GM18519 (cell line): ENCODE measurements at regions not wholly inside any gene's neighbourhood (a gene's known extent, or its start where the extent isn't known, plus 50 kb on each side); places are given as distances from the start of the nearest gene placed in this dataset.

ENCODE experiments used
- ATAC-seq: cut with Tn5 transposase; IDR thresholded peaks from one replicate; pipeline ENCODE4 v1.9.1; 2021; ENCODE audit warnings: mild to moderate bottlenecking, moderate library complexity; ENCODE audit not compliant: unreplicated experiment, low FRiP score

DNA sequence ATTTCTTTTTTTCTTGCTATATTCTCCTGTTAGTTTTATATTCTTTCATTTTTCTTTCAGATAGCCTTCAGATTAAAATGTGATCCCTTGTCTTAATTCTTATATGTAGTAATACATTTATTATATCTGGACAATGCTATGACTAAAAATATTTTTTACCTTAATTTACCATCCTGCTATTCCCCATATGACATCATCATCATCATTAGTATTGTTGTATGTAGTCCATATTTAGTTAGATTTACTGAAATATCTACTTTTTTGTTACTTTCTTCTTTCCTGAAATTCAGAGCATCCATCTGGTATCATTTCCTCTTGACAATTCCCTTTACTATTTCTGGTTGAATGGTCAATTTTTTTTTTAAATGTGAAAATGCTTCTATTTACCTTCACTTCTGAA lies 951.6 kb upstream of the POU3F3 start:
- no peak for ATAC-seq

DNA sequence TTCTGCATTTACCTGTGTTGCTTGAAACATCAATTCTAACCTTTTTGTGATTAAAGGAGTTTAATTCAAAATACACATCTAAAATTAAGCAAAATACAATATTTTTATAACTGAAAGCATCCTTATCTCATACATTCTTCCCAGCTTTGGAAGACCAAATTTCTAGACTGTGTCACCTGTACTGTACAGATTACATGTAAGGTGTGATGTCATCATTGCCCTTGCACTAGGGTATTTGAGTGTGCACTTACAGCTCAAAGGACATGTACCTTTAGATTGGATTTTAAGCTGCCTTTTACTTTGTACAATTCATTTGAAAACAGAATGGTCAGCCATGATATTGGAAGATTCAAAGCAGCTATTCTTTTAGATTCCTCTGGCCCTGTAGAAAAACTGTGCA lies 932.8 kb upstream of the POU3F3 start:
- ATAC-seq, result no peak

GRCh38 chr2:103942199-103942598 lies 911.7 kb upstream of the POU3F3 start:
- no peak for ATAC-seq

GRCh38 chr2:103945083-103945482 lies 908.8 kb upstream of the POU3F3 start:
- ATAC-seq, result no peak

DNA sequence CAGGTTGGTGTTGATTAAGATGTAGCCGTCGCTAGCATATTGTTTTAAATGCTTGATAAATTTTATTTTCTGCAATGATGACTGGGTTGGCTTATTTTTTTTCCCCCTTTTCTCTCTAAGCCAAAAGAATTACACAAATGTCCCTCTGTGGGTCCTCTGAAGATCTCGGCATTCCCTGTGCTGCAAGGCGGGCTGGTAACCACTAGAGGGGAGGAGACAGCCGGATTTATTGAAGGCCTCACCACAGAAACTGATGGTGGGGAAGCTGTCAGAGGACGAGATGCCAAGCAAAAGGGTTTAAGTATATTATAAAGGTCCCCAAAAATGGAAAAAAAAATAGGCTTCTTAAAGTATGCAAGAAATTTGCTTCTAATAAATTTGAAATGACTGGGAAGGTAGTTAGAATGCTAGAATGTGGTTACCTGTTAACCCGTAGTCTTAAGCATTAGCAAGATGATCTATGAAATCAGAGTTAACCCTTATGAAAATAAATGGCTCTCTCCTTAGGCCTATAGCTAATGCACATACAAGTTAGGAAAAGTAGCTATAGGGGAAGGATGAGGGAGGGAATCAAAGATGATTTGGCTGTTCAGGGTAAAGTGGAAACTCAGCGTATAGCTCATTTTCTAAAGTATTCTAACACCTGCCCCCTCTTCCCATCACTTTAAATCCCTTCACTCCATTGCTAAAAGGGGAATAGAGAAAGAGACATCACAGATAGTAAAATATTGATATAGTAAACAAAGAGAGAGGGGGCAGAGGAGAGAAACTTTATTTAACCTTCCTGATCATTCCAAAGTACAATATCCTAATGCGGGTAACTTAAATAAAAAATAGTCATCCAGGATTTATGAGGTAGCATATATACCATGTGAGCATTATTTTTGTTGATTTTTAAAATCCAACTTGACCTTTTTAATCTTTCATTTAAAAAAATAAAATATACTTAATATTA lies 894.5 kb upstream of the POU3F3 start:
- no peak for ATAC-seq

- ATAC-seq, result no peak
Observed at GRCh38 chr2:103960129-103960513, 893.8 kb upstream of the POU3F3 start.

DNA sequence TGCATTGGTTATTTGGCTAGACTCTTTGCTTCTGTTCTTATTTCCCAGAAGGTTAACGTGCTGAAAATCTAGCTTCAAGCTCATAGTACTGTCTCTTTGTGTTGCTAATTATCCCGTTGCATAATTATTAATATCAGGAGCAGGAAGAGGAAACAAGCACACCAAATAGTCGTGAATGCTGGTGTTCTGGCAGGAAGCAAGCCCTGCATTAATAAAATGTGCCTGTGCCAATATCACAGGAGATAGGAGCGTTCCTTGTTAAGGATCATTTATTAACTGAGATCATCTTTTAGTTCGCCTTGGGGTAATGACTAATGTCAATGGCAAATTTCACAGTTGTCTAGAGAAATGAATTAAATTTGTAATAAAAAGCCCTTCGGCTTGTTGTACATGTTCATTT lies 893.0 kb upstream of the POU3F3 start:
- ATAC-seq, result no peak

GRCh38 chr2:103961862-103962261 lies 892.1 kb upstream of the POU3F3 start:
- ATAC-seq, result no peak

GRCh38 chr2:103962670-103963069 lies 891.2 kb upstream of the POU3F3 start:
- no peak for ATAC-seq

DNA sequence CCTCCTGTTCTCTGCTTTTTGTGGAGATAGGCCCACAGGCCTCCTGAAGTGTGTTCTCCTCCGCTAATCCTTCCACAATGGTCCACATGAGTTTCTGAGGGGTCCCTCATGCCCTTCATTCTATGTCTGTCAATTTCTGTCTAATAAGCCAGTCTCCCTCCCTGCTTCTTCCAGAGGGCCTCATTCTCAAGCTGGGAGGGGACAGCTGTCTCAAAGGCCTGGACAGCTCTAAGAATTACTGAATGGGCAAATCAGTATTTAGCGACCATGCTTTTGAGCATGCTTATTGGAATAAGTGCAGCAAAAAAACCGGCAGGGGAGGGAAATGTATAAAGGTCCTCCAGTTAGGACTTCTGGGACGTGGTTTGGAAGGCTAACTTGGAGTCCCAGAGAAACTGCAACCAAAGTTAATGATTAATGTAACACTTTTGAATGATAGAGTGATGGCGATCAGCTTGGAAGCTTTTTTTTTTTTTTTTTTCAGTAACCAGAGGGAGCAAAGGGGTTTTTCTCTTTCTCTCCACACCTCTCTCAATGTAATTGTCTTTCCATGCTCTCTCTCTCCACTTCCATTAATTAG lies 890.7 kb upstream of the POU3F3 start:
- ATAC-seq, result no peak

DNA sequence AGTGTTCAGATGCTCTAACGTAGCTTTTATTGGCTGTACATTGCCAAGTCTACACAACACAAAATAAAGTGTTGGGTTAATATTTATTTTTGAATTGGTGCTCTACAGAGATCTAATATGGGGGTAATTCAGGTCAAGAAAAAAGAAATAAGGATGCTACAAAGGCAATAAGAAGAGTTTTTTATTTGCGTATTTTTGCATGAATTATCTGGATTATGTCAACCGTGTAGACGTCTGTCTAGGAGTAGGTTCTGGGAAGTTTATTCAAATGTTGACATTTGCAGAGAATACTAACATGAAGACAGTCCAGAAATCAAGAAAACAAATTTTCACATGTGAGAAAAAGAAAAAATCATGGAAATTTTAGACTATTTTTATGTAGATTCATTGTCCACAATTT lies 876.7 kb upstream of the POU3F3 start:
- ATAC-seq, result no peak

DNA sequence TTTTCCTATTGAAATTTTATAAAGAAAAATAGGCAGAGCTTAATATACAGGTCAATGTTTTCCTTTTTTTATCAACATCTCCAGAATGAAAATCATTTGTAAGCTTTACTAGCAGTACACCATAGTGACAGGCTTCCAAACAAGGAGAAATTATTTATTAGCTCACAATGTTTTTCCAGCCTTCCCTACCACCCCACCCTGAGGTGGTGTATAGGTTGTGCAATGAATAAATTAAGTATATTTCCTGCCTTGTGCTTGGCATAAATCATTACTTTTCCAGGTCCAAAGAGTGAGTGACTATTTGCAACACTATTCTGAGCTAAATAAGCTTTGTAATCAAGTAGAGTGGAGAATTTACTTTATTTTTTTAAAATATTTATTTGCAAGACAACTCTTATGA lies 876.2 kb upstream of the POU3F3 start:
- no peak for ATAC-seq

- ATAC-seq, result no peak
Observed at GRCh38 chr2:103980401-103980800, 873.5 kb upstream of the POU3F3 start.

DNA sequence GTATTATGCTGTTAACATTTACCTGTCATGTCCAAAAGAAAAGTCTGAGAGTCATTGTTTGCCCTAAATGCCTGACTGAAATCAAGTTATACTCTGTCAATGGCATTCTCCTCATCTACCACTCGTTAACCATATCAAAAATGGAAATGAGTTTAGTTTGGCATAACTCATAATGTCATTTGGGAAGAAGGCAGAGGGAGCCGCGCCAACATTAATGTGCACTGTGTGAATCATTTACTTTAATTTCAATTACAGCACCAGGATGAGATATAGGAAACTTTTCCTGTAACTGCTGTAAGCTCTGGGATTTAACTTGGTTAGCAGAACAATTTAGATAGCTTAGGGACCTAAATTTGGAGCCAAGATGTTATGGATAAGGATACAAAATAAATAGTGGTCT lies 871.2 kb upstream of the POU3F3 start:
- ATAC-seq, result no peak

GRCh38 chr2:103986001-103986400 lies 867.9 kb upstream of the POU3F3 start:
- no peak for ATAC-seq

DNA sequence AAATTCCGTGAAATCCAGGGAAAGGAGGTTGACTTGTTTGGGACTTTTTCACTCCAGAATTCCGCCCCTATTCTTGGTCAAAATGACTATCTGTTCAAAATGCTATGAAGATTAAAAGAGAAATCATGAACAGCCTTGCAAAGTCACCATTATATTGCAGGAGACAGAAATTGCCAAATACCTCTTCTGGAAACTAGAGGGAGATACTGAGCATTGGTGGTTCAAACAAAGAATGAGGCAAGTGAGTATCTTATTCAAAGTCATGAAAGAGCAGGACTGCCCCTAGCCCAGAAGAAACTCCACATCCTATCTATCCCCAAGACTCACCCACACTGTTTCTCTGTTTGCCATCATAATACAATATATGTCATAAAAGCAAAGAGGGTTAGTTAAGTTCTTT lies 862.3 kb upstream of the POU3F3 start:
- no peak for ATAC-seq

- ATAC-seq, result no peak
Observed at GRCh38 chr2:104004821-104005220, 849.1 kb upstream of the POU3F3 start.

- no peak for ATAC-seq
Observed at GRCh38 chr2:104016801-104017200, 837.1 kb upstream of the POU3F3 start.

- ATAC-seq, result no peak
Observed at GRCh38 chr2:104023306-104023705, 830.6 kb upstream of the POU3F3 start.

DNA sequence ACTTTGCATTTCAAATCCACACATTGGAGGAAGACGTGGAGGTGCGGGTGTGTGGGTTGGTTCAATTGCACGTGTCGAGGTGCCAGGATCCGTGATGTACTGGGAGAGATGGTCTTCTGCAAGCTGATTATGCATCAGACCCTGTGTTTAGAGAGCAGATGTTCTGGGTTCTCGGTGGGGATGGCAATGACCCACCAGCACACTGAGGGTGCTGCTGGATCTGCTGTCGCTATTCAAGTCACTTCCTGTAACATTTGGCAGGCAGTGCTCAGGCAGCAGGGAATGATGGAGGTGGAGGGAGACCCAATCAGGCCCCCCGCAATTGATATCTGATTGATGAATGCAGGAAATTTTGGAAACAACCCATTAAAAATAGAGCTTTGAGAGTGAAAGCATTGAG lies 830.1 kb upstream of the POU3F3 start:
- no peak for ATAC-seq

- no peak for ATAC-seq
Observed at GRCh38 chr2:104025295-104025694, 828.6 kb upstream of the POU3F3 start.

DNA sequence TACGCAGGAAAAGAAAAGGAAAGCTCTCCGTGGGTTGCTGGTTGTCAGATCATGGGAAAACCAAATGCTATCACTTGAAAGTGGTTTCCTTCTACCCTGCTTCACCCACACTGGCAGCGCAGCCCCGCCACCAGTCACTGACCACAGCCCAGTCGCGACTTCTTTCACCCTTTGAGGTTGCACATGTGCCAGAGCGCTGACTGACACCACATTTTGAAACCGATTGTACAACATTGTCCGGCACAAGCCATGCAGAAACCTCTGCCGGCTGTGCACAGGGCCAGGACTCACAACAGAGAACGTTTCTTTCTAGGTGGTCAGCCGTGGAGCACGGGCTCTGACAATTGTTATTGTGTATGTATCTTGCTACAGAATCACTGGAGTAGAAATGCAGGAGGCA lies 827.2 kb upstream of the POU3F3 start:
- ATAC-seq, result no peak
